ENCODE measurements at regions not wholly inside any gene's neighbourhood (a gene's known extent, or its start where the extent isn't known, plus 50 kb on each side); places are given as distances from the start of the nearest gene placed in this dataset.
"Not testable (repeated sequence)": the region's sequence is repeated elsewhere in the genome, so short reads cannot be mapped to it uniquely, and the experiment has no call there.

DNA sequence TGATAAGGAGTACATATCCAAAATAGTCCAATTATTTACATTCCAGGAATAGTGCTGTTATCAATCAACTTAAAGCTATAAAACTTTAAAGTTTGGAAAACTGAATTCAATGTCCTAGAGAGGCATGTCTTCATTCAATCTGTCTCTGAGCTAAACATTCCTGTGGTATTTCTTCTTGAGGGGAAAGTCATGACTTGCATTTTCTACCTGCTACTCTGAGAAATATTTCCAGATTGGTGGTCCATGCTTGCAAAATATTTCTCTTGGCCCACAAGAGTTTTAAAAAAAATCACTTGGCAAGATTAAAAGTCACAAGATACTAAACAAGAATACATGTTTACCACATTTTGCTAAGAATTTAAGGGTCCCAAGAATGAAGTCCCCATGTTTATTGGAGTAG is 63.6 kb upstream of the HGF start:
- Histone ChIP-seq H3K27me3 (ENCODE audit: control insufficient read depth in 4 of 4, insufficient read depth in 4 of 4, low read length in 3 of 4) (no peaks in the 10 kb centered on the region), H3K4me1 (ENCODE audit: control insufficient read depth in 4 of 4, insufficient read depth in 4 of 4, low read length in 3 of 4) (no peaks in the 10 kb centered on the region), H3K36me3 (ENCODE audit: control insufficient read depth in 4 of 4, insufficient read depth in 3 of 4, low read depth in 1 of 4, low read length in 3 of 4) (no peaks in the 10 kb centered on the region), H3K9ac (ENCODE audit: low read depth in 1 of 2, low read length in 2 of 2) (no peak overlapping the region), H3K9me3 (ENCODE audit: control insufficient read depth in 4 of 4, low read length in 3 of 4) (peaks cover 0 to 4% (median 1%) of the 10 kb centered on the region in 4 donors), H3K4me3 (ENCODE audit: low read depth in 1 of 3, low read length in 3 of 3) (no peak overlapping the region), H3K27ac (ENCODE audit: low read depth in 1 of 2, low read length in 2 of 2) (no peak overlapping the region)
- DNase-seq (ENCODE audit: low spot score): no peak
- no peak for TF ChIP-seq GABPA (IDR thresholded peaks at IDR 0.05 in 1 of 2, conservative IDR thresholded peaks at IDR 0.05 in 1 of 2)

DNA sequence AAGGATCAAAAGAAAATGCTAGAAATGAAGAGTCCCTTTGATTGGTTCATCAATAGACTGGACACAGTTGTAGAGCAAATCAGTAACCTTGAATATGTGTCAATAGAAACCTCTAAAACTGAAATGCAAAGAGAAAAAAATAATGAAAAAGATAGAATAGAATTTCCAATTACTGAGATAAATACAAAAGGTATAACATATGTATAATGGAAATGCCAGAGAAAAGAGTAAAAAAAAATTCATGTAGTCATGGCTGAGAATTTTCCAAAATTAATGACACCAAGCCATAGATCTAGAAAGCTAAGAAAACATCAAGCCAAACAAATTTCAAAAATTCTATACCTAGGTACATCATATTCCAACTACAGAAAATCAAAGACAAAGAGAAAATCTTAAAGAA is 62.0 kb upstream of the HGF start:
- H3K36me3 ChIP-seq (ENCODE audit: control insufficient read depth in 4 of 4, insufficient read depth in 3 of 4, low read depth in 1 of 4, low read length in 3 of 4): no peaks in the 10 kb centered on the region
- no peak overlapping the region for H3K27ac ChIP-seq (ENCODE audit: low read depth in 1 of 2, low read length in 2 of 2)
- no peak overlapping the region for H3K4me3 ChIP-seq (ENCODE audit: low read depth in 1 of 3, low read length in 3 of 3)
- H3K9ac ChIP-seq (ENCODE audit: low read depth in 1 of 2, low read length in 2 of 2): no peak overlapping the region
- H3K4me1 ChIP-seq (ENCODE audit: control insufficient read depth in 4 of 4, insufficient read depth in 4 of 4, low read length in 3 of 4): no peaks in the 10 kb centered on the region
- H3K27me3 ChIP-seq (ENCODE audit: control insufficient read depth in 4 of 4, insufficient read depth in 4 of 4, low read length in 3 of 4): no peaks in the 10 kb centered on the region
- DNase-seq (ENCODE audit: low spot score): no peak
- no peak for TF ChIP-seq GABPA (IDR thresholded peaks at IDR 0.05 in 1 of 2, conservative IDR thresholded peaks at IDR 0.05 in 1 of 2)
- TF ChIP-seq, protein P1, sequence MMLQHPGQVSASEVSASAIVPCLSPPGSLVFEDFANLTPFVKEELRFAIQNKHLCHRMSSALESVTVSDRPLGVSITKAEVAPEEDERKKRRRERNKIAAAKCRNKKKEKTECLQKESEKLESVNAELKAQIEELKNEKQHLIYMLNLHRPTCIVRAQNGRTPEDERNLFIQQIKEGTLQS (IDR thresholded peaks at IDR 0.05): no peak
- TF ChIP-seq, protein P2, sequence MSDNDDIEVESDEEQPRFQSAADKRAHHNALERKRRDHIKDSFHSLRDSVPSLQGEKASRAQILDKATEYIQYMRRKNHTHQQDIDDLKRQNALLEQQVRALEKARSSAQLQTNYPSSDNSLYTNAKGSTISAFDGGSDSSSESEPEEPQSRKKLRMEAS (IDR thresholded peaks at IDR 0.05): no peak
- no peak for TF ChIP-seq EGR1 (IDR thresholded peaks at IDR 0.05; ENCODE audit: low read depth in 2 of 2)
- TF ChIP-seq, protein P3, sequence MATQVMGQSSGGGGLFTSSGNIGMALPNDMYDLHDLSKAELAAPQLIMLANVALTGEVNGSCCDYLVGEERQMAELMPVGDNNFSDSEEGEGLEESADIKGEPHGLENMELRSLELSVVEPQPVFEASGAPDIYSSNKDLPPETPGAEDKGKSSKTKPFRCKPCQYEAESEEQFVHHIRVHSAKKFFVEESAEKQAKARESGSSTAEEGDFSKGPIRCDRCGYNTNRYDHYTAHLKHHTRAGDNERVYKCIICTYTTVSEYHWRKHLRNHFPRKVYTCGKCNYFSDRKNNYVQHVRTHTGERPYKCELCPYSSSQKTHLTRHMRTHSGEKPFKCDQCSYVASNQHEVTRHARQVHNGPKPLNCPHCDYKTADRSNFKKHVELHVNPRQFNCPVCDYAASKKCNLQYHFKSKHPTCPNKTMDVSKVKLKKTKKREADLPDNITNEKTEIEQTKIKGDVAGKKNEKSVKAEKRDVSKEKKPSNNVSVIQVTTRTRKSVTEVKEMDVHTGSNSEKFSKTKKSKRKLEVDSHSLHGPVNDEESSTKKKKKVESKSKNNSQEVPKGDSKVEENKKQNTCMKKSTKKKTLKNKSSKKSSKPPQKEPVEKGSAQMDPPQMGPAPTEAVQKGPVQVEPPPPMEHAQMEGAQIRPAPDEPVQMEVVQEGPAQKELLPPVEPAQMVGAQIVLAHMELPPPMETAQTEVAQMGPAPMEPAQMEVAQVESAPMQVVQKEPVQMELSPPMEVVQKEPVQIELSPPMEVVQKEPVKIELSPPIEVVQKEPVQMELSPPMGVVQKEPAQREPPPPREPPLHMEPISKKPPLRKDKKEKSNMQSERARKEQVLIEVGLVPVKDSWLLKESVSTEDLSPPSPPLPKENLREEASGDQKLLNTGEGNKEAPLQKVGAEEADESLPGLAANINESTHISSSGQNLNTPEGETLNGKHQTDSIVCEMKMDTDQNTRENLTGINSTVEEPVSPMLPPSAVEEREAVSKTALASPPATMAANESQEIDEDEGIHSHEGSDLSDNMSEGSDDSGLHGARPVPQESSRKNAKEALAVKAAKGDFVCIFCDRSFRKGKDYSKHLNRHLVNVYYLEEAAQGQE (IDR thresholded peaks at IDR 0.05): no peak
- peaks cover 0 to 4% (median 1%) of the 10 kb centered on the region in 4 donors for H3K9me3 ChIP-seq (ENCODE audit: control insufficient read depth in 4 of 4, low read length in 3 of 4)

DNA sequence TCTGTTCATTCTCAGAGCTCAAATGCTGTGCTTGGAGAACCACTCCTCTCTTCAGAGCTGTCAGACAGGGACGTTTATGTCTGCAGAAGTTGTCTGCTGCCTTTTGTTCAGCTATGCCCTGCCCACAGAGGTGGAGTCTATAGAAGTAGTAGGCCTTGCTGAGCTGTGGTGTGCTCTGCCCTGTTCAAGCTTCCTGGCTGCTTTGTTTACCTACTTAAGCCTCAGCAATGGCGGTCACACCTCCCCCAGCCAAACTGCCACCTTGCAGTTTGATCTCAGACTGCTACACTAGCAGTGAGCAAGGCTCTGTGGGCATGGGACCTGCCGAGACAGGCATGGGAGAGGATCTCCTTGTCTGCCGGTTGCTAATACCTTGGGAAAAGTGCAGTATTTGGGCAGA is 59.7 kb upstream of the HGF start:
- not testable (repeated sequence) for H3K9ac ChIP-seq (ENCODE audit: low read depth in 1 of 2, low read length in 2 of 2); DNase-seq (ENCODE audit: low spot score); H3K27me3 ChIP-seq (ENCODE audit: control insufficient read depth in 4 of 4, insufficient read depth in 4 of 4, low read length in 3 of 4); H3K27ac ChIP-seq (ENCODE audit: low read depth in 1 of 2, low read length in 2 of 2); H3K4me1 ChIP-seq (ENCODE audit: control insufficient read depth in 4 of 4, insufficient read depth in 4 of 4, low read length in 3 of 4); H3K36me3 ChIP-seq (ENCODE audit: control insufficient read depth in 4 of 4, insufficient read depth in 3 of 4, low read depth in 1 of 4, low read length in 3 of 4); H3K4me3 ChIP-seq (ENCODE audit: low read depth in 1 of 3, low read length in 3 of 3); H3K9me3 ChIP-seq (ENCODE audit: control insufficient read depth in 4 of 4, low read length in 3 of 4)
- WGBS: 61% methylated on average over 4 of the region's 4 CpGs

DNA sequence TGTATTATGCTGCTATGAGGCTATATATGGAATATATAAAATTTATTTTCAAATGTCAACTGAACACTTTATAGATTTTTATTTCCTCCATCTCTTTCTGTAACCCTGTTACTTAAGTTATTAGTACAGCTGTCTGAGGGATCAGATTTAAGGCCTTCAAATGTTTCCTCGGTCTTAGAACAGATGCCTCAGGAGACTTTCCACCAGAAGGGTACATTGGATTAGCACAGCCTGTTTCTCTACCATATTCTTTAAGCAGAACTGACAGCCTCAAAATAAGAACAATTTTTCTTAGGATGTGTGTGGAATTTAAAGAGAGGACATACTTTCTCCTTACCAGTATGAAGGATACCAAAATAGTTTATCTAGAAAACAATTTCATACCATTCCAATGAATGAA is 53.0 kb upstream of the HGF start:
- DNase-seq (ENCODE audit: low spot score): no peak
- no peak overlapping the region for H3K4me3 ChIP-seq (ENCODE audit: low read depth in 1 of 3, low read length in 3 of 3)
- no peaks in the 10 kb centered on the region for H3K9me3 ChIP-seq (ENCODE audit: control insufficient read depth in 4 of 4, low read length in 3 of 4)

More for the DNA sequence above, 53.0 kb upstream of the HGF start:
- H3K27me3 ChIP-seq (ENCODE audit: control insufficient read depth in 4 of 4, insufficient read depth in 4 of 4, low read length in 3 of 4): no peaks in the 10 kb centered on the region
- H3K36me3 ChIP-seq (ENCODE audit: control insufficient read depth in 4 of 4, insufficient read depth in 3 of 4, low read depth in 1 of 4, low read length in 3 of 4): no peaks in the 10 kb centered on the region
- WGBS: 81% methylated on average over 1 of the region's 1 CpG
- TF ChIP-seq, protein P4, sequence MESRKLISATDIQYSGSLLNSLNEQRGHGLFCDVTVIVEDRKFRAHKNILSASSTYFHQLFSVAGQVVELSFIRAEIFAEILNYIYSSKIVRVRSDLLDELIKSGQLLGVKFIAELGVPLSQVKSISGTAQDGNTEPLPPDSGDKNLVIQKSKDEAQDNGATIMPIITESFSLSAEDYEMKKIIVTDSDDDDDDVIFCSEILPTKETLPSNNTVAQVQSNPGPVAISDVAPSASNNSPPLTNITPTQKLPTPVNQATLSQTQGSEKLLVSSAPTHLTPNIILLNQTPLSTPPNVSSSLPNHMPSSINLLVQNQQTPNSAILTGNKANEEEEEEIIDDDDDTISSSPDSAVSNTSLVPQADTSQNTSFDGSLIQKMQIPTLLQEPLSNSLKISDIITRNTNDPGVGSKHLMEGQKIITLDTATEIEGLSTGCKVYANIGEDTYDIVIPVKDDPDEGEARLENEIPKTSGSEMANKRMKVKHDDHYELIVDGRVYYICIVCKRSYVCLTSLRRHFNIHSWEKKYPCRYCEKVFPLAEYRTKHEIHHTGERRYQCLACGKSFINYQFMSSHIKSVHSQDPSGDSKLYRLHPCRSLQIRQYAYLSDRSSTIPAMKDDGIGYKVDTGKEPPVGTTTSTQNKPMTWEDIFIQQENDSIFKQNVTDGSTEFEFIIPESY (IDR thresholded peaks at IDR 0.05): no peak
- TF ChIP-seq FOXA1 (IDR thresholded peaks at IDR 0.05) (no peak), SP1 (IDR thresholded peaks at IDR 0.05) (no peak), EGR1 (IDR thresholded peaks at IDR 0.05; ENCODE audit: low read depth in 2 of 2) (no peak), YY1 (IDR thresholded peaks at IDR 0.05) (no peak), JUND (IDR thresholded peaks at IDR 0.05) (no peak), HNF4G (IDR thresholded peaks at IDR 0.05) (no peak), NR2F2 (IDR thresholded peaks at IDR 0.05) (no peak), FOXA2 (IDR thresholded peaks at IDR 0.05) (no peak), GABPA (IDR thresholded peaks at IDR 0.05 in 1 of 2, conservative IDR thresholded peaks at IDR 0.05 in 1 of 2) (no peak)
- TF ChIP-seq, protein P3 (IDR thresholded peaks at IDR 0.05): no peak
- TF ChIP-seq, protein P2 (IDR thresholded peaks at IDR 0.05): no peak
- TF ChIP-seq, protein P1 (IDR thresholded peaks at IDR 0.05): no peak
- H3K4me1 ChIP-seq (ENCODE audit: control insufficient read depth in 4 of 4, insufficient read depth in 4 of 4, low read length in 3 of 4): no peaks in the 10 kb centered on the region
- H3K27ac ChIP-seq (ENCODE audit: low read depth in 1 of 2, low read length in 2 of 2): no peak overlapping the region
- H3K9ac ChIP-seq (ENCODE audit: low read depth in 1 of 2, low read length in 2 of 2): no peak overlapping the region
